MM.1S (cell line): ENCODE measurements at regions not wholly inside any gene's neighbourhood (a gene's known extent, or its start where the extent isn't known, plus 50 kb on each side); places are given as distances from the start of the nearest gene placed in this dataset.

ENCODE experiments used
- DNase-seq: peaks from one replicate; pipeline ENCODE4 v3.0.0-alpha.2; 2015
- H2AFZ ChIP-seq: fragments of 300-600 bp; sonication (generic); 2 replicates; pipeline ENCODE4 v1.6.0; 2016; ENCODE audit warnings: antibody characterized with exemption, low read length
- H3F3A ChIP-seq: fragments of 300-600 bp; sonication (generic); 2 replicates; pipeline ENCODE4 v1.6.1; 2016; ENCODE audit warnings: mild to moderate bottlenecking, antibody characterized with exemption, low read length, moderate library complexity, mixed read lengths; ENCODE audit not compliant: insufficient read depth
- H3K27ac ChIP-seq: fragments of 300-600 bp; sonication (generic); 2 replicates; pipeline ENCODE4 v1.5.1; 2016; ENCODE audit warnings: mild to moderate bottlenecking, low read length
- H3K27me3 ChIP-seq: fragments of 300-600 bp; sonication (generic); replicated peaks from 2 replicates; pipeline ENCODE4 v1.6.0; 2016; ENCODE audit warnings: low read length; ENCODE audit not compliant: insufficient read depth
- H3K36me3 ChIP-seq: fragments of 300-600 bp; sonication (generic); replicated peaks from 2 replicates; pipeline ENCODE4 v1.6.1; 2016; ENCODE audit warnings: mild to moderate bottlenecking, low read length, mixed read lengths; ENCODE audit not compliant: insufficient read depth
- H3K4me1 ChIP-seq: fragments of 300-600 bp; sonication (generic); 2 replicates; pipeline ENCODE4 v1.6.1; 2016; ENCODE audit warnings: low read length, mixed read lengths
- H3K4me2 ChIP-seq: fragments of 300-600 bp; sonication (generic); 2 replicates; pipeline ENCODE4 v1.6.0; 2016; ENCODE audit warnings: low read depth, low read length
- H3K4me3 ChIP-seq: fragments of 300-600 bp; sonication (generic); 2 replicates; pipeline ENCODE4 v1.5.1; 2016; ENCODE audit warnings: low read length, mixed read lengths
- H3K79me2 ChIP-seq: fragments of 300-600 bp; sonication (generic); 2 replicates; pipeline ENCODE4 v1.6.1; 2016; ENCODE audit warnings: mixed run types, low read length, mixed read lengths
- H3K9ac ChIP-seq: fragments of 300-600 bp; sonication (generic); 2 replicates; pipeline ENCODE4 v1.6.1; 2016; ENCODE audit warnings: low read length, mixed read lengths
- H3K9me2 ChIP-seq: fragments of 300-600 bp; sonication (generic); replicated peaks from 2 replicates; pipeline ENCODE4 v1.6.1; 2016; ENCODE audit warnings: mild to moderate bottlenecking, low read length, mixed read lengths; ENCODE audit not compliant: insufficient read depth
- H3K9me3 ChIP-seq: fragments of 300-600 bp; sonication (generic); replicated peaks from 2 replicates; pipeline ENCODE4 v1.6.1; 2016; ENCODE audit warnings: mild to moderate bottlenecking, low read length, mixed read lengths; ENCODE audit not compliant: insufficient read depth
- H4K20me1 ChIP-seq: fragments of 300-600 bp; sonication (generic); 2 replicates; pipeline ENCODE4 v1.6.1; 2016; ENCODE audit warnings: mild to moderate bottlenecking, low read length, moderate library complexity, mixed read lengths; ENCODE audit not compliant: insufficient read depth
- EZH2 ChIP-seq: fragments of 300-600 bp; sonication (generic); optimal IDR thresholded peaks from 2 replicates; pipeline ENCODE3; 2017; ENCODE audit warnings: low read depth, mild to moderate bottlenecking, antibody characterized with exemption, low read length, mixed read lengths
- EZH2phosphoT487 ChIP-seq: fragments of 300-600 bp; sonication (generic); IDR thresholded peaks from 2 replicates; pipeline ENCODE4 v1.6.1; 2018; ENCODE audit warnings: antibody characterized with exemption, low read length
- TF ChIP-seq, protein P1 (sequence below): fragments of 300-600 bp; sonication (generic); IDR thresholded peaks from 2 replicates; pipeline ENCODE4 v1.5.1; 2016; ENCODE audit warnings: antibody characterized with exemption, low read length, mixed read lengths

DNA sequence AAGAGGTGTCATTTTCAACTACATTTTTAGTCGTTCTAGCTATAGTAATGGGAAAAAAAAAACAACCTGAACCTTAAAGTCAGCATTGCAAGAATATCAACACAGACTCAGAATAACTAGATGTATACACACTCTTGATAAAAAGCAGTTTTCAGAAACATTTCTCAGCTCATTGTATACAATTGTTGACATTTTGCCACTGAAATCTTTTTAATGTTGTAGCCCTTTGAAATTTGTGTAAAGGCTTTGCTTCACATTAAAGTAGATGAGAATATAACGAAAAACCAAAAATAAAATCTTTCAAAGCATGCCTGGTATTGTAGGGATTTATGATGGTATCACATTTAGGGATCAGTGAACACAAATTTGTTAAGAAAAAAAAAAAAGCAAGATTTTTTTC lies 87.2 kb upstream of the SLC10A2 start:
- H3K9me3 ChIP-seq = no peaks in the 10 kb centered on the region
- no peak overlapping the region for H3K27ac ChIP-seq
- TF ChIP-seq EZH2phosphoT487 (no peak), EZH2 (no peak)
- TF ChIP-seq, protein P1, sequence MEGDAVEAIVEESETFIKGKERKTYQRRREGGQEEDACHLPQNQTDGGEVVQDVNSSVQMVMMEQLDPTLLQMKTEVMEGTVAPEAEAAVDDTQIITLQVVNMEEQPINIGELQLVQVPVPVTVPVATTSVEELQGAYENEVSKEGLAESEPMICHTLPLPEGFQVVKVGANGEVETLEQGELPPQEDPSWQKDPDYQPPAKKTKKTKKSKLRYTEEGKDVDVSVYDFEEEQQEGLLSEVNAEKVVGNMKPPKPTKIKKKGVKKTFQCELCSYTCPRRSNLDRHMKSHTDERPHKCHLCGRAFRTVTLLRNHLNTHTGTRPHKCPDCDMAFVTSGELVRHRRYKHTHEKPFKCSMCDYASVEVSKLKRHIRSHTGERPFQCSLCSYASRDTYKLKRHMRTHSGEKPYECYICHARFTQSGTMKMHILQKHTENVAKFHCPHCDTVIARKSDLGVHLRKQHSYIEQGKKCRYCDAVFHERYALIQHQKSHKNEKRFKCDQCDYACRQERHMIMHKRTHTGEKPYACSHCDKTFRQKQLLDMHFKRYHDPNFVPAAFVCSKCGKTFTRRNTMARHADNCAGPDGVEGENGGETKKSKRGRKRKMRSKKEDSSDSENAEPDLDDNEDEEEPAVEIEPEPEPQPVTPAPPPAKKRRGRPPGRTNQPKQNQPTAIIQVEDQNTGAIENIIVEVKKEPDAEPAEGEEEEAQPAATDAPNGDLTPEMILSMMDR = no peak

DNA sequence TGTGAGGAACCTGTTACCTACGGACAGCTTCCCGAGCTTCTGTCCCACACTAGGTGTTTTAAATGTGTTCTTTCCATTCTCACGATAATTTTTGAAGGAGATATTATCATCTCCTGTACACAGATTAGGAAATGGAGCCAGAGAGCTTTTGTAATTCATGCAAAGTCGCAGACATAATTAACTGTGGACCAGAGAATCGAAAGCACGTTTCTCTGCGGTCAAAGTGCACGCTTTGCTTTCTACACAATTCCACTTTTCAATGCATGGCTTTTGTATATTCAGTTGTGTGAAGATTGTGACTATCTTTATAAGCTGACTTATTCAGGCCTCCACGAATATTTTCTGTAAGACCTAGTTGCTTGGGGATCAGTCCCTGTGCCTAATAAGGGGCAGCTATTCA lies 81.7 kb upstream of the SLC10A2 start:
- no peaks in the 10 kb centered on the region for H3K4me1 ChIP-seq
- H3K9ac ChIP-seq = no peak overlapping the region
- no peaks in the 10 kb centered on the region for H3K36me3 ChIP-seq
- no peaks in the 10 kb centered on the region for H3K9me3 ChIP-seq
- no peak overlapping the region for H3K4me3 ChIP-seq
- no peaks in the 10 kb centered on the region for H4K20me1 ChIP-seq
- H3K9me2 ChIP-seq = no peaks in the 10 kb centered on the region; the same call in 1 of the 2 replicates
- no peak for DNase-seq
- TF ChIP-seq, protein P1 = no peak
- no peak for TF ChIP-seq EZH2
- no peak for TF ChIP-seq EZH2phosphoT487
- H3F3A ChIP-seq = no peaks in the 10 kb centered on the region
- no peak overlapping the region for H3K4me2 ChIP-seq
- no peaks in the 10 kb centered on the region for H3K27me3 ChIP-seq
- no peak overlapping the region for H3K27ac ChIP-seq
- H2AFZ ChIP-seq = no peak overlapping the region
- no peaks in the 10 kb centered on the region for H3K79me2 ChIP-seq

More for the DNA sequence above, 87.2 kb upstream of the SLC10A2 start:
- Histone ChIP-seq H3K27me3 (no peaks in the 10 kb centered on the region), H3F3A (no peaks in the 10 kb centered on the region), H3K4me1 (no peaks in the 10 kb centered on the region), H3K4me2 (no peak overlapping the region; the same call in 1 of the 2 replicates), H2AFZ (peak overlapping the region; percentile 8; the same call in 1 of the 2 replicates), H3K4me3 (no peak overlapping the region), H3K9ac (no peak overlapping the region), H4K20me1 (no peaks in the 10 kb centered on the region), H3K9me2 (no peaks in the 10 kb centered on the region; the same call in 1 of the 2 replicates), H3K79me2 (no peaks in the 10 kb centered on the region), H3K36me3 (no peaks in the 10 kb centered on the region)
- DNase-seq = no peak

DNA sequence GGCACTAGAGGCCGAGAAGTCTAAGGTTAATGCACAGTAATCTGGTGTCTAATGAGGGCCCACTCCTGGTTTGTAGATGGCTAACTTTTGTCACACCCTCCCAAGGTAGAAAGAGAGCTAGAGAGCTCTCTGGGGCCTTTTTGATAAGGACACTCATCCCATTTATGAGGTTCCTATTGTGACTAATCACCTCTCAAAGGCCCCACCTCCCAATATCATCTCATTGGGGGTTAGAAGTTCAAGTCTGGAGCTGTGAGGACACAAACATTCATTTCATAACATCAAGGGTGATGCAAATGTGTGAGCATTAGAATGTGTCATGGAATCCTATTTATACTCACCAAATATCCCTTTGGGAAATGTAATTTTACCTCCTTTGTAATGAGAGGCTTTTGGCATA lies 79.2 kb upstream of the SLC10A2 start:
- Histone ChIP-seq H2AFZ (no peak overlapping the region), H3K9me3 (no peaks in the 10 kb centered on the region), H3K4me2 (no peak overlapping the region), H3K9ac (no peak overlapping the region), H3K79me2 (no peaks in the 10 kb centered on the region), H3F3A (no peaks in the 10 kb centered on the region), H3K4me1 (no peaks in the 10 kb centered on the region), H3K9me2 (no peaks in the 10 kb centered on the region), H3K36me3 (no peaks in the 10 kb centered on the region), H3K4me3 (no peak overlapping the region), H3K27ac (no peak overlapping the region), H3K27me3 (no peaks in the 10 kb centered on the region), H4K20me1 (no peaks in the 10 kb centered on the region)
- TF ChIP-seq EZH2phosphoT487 (no peak), EZH2 (no peak)
- TF ChIP-seq, protein P1 = no peak
- no peak for DNase-seq
